Left forelimb (tissue), 1 donor: ENCODE measurements at regions not wholly inside any gene's neighbourhood (a gene's known extent, or its start where the extent isn't known, plus 50 kb on each side); places are given as distances from the start of the nearest gene placed in this dataset.

Source experiments
- DNase-seq: peaks from one replicate; pipeline ENCODE4 v3.0.0-alpha.2; 2018; ENCODE audit warnings: low spot score

DNA sequence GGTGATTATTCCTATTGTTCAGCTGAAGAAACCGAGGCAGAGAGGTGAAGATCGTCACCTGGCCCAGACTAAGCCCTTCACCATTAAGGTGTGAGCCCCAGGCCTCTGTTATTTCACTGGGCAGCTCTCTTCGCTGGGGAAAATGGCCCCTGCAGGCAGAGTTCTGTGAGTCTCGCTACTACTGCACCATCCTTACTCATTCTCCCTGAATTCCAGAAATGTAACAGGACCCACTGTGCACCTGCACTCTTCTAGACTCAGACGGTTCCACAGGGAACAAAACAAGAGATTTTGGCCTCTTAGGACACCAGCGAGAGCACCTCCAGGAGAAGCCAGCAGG is 147.7 kb upstream of the GLI2 start:
- DNase-seq, result no peak

DNA sequence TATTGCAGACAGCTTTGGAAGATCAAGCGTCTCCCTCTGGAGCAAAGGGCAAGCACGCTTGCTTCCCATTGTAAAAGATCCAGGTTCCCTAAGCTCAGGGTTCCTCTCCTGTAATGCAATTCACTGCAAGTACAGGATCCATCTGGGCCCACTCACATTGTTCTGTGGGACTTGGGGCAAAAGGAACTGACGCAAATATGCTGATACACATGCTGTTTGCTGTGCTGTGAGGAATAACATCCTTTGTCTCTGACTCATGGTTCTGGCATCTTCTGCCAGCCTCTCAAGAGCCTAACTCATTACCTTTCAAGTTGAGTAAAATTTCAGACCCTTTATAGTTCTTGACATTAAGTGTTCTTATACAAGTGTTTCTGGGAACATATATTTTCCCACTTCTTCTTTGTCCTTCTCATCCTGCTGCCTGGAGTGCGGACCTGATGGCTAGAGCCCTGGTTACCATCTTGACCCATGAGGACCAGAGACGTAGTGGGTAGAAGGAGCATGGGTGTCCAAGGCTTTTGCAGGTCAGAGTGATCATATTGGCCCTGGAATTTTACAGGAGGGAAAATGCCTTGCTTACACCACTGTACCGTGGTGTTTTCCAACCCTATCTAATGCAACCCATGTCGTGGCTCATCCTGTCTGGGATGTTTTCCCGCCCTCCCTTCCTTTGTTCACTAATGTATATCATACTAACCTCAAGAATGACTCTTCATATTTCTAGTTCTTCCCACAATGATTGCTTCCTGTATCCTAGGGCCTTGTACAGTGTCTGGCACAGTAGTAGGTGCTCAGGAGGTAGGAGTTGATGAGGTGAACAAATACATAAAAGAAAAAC is 145.7 kb upstream of the GLI2 start:
- no peak for DNase-seq

DNA sequence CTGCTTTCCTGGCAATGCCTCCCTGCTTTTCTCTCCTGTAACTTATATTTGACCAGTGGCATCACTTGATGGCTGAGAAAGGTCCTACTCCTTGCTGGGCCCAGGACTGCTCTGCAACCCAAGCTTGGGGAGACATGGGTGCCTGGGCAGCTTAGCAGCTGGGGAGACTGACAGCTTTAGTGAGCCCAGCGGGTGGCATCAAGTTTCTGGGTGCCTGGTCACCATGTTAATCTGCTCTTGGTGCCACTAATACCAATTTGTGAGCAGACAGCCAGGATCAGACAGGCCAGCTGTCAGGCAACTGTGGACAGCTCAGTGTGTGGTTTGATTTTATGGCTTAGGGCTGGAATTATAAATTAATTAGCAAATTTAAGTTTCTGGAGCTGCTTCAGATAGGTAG is 144.8 kb upstream of the GLI2 start:
- no peak for DNase-seq

DNA sequence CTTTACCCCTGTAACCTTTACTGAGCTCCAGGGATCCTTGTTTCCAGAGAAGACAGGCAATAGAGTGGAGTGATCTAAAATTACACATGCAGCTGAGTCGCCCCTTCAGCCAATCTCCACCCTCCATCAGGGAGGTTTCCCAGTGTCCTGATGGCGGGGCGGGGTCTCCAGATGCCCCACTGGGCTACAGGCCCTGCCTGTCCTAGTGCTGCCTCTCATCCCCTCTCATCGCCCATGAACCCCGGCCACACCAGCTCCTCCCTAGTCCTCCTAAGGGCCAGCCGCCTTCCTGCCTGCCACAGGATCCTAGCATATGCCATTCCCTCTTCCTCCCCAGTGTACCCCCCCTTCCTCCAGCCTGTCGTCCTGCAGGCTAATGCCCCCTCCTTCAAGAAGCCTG is 144.1 kb upstream of the GLI2 start:
- DNase-seq, result no peak

DNA sequence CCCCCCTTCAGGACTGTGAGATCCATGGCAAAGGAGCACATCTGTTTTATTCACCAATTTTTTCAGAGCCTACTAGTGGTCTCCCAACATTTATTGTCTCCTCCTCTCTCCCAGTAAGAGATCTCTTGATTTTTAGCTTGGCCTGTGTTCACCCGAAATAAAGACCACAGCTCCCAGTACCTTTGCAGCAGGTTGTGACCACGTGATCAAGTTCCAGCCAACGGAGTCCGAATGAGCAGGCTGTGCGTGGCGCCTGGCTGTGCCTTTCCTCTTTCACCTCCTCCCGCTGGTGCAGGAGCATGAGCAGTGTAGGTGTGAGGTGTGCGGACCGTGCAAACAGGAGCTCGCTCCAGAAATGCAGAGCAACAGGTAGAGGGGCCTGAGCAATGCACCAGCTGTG is 143.6 kb upstream of the GLI2 start:
- no peak for DNase-seq

DNA sequence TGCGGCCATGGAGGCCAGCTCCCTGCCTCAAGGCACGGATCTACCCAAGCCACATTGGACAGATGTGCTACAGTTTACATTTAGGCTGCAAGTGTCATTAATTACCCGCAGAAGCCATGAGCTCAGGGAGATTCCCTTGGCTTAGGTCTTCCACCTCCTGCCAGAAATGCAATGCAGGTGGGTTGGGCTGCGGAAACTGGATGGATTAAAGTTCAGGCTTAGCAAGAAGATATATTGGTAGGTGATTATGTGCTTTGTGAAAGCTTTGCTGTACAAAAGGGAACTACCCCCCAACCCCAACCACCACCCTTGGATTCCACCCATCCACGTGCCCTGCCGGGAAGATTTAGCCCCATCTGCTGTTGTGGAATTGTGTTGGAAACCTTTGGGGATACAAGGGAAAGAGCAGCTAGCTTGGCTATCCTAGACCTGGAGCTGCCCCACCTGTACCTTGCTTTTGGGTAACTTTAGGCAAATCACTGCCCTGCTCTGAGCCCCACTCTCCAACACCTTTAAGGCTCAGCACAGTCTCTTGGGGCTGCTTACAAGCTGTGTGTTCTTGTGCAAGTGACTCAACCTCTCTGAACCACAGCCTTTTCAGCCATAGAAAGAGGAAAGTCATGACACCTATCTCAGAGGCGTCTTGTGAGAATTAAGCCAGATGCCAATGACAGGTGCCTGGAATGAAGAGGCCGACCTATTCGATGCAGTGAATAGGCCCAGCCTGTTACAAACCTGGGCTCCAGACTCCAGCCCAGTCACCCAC is 141.6 kb upstream of the GLI2 start:
- DNase-seq, result no peak

DNA sequence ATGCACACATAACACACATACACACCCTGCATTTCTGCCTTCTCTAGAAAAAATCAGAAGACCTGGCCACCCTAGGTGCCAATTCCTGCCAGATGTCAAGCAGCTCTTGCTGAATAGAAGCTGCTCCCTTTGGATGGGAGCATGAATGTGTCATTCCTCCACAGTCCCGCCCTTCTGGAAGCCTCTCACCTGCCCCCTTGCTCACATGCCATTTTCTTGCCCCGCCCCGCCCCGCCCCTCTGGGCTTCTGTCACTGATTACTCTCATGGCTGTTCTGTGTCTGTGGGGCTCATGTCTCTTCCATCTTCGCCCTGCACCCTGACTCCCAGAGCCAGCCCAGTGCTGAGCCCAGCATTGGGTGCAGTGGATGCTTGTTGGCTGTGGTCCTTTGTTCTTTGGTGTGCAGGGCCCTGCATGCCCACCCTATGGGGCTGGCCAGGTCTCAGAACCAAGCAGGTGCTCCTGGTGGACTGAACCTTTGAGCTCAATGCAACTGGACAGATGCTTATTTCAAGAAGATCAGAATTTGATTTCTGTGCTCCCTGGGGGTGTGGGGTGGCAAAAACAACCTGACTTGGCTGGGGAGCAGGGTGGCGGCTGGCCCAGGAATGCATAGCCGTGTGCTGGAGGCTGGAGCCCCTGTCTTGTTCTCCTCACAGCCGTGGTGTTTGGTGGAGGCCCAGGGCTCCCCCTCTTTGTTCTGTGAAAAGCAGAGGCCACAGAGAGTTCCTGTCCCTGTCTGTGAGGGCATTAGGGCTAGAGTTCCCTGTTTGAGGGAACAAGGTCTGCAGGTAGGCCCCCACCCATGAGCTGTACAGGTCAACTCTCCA is 140.6 kb upstream of the GLI2 start:
- DNase-seq, result no peak

DNA sequence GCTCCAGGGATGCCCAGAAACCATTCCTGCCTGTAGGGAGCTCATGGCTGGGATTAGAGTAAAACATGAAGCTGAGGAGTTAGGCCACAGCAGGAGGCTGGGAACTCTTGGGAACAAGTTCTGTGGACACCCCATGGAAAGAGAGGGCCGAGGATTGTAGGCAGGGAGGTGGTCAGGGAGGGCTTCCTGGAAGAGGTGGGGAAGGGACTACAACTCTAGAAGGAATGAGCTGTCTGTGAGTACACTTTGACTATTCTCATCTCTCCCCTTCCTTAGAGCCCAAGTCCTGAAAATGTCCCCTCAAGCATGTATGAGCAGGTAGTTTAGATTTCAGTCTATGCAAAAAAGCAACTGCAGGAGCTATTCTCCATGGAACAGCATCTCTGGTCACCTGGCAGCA is 139.9 kb upstream of the GLI2 start:
- DNase-seq, result no peak

DNA sequence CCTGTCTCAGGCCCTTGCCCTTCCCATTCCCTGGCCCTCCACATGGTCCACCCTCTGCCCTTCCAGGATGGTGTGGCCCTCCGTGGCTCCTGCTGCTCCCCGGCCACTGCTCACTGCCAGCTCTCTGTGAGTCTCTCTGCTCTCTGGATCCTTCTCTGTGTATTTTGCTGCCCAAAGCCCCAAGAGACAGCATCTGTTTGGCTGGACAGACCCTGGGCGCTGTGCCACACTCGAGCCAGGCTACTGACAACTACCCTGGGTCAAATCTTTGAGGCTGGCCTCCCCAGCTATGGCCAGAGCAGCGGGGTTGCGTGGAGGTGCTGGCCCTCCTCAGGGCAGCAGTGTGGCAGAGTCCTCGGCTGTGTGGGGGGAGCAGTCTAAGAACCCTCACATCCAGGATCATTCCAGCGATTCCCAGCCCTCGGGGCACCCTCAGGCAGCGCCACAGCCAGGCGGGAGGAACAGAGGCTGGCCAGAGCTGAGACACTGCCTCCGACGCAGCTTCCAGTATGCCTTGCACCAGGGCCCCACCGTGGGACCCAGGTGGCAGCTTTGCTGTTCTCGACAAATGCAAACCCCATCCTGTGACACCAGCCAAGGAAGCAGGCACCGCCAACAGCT is 139.4 kb upstream of the GLI2 start:
- DNase-seq, result no peak

DNA sequence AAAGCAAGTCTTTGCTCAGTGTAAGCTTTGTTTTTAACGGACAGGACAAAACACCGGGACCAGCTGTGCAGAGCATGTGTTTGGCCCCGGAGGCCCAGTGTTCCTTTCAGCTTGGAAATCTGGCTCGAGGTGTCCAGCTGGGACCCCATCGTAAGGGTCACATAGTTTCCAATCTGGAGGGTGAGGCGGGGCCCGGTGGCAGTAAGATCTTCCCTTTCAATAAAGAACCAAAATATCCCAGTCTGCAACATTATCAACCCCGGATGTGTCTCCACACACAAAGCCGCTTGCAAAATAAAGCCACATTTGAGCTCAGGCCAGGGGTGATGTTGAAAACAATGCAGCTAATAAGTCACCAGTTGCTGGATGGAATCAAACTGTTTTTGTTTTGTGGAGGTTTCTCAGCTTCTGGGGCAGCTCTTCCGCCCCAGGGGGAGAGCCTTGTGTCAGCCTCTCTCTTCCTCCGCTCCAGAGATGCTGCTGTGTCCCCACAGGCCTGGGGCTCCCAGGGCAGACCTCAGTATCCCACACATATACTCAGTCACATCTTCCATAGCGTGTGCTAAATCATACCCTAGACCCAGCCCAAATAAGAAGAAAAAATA is 138.6 kb upstream of the GLI2 start:
- no peak for DNase-seq

DNA sequence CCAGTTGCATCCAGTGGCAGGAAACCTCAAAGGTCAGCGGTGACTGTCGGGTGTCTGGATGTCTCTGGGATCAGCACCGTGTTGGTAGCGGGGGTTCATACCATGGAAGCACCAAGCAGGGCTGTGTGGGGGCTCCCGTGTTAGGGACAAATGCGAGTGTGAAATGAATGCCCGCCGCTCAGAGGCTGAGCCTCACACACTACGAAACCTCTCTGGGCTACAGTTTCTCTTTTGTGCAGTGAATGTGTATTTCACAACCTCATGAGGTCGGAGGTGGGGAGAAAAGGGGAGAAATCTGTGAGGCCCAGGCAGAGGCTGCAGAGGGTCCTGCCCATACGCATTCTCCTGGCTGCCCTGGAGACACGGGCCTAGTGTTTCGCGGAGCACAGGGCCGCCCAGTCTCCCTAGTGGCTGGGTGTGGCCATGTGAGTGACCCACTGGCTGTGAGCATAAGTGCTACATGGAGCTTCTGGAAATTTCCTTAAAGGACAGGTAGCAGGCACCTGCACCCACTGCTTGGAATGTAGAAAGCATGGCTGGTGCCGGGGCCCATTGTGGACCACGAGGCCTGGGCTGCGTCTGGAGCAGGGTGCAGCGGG is 138.0 kb upstream of the GLI2 start:
- DNase-seq, result no peak

DNA sequence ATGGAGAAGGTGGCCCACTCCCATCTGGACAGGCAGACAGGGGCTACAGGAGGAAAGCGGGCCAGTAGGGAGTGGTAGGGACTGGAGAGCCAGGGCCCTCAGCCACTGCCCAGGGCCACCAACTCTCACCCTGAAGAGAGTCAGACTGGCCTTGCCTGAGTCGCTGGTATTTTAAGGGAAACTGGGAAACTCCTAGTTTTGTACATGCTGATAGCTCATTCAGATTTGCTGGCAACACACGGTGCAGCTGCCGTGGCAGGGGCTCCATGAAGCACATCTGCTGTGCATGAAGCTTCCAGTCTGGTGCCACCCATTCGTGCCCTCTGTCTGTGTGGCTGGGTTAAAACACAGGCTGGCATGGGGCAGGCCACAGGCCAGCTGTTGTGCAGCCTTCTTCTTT is 137.3 kb upstream of the GLI2 start:
- DNase-seq, result no peak

DNA sequence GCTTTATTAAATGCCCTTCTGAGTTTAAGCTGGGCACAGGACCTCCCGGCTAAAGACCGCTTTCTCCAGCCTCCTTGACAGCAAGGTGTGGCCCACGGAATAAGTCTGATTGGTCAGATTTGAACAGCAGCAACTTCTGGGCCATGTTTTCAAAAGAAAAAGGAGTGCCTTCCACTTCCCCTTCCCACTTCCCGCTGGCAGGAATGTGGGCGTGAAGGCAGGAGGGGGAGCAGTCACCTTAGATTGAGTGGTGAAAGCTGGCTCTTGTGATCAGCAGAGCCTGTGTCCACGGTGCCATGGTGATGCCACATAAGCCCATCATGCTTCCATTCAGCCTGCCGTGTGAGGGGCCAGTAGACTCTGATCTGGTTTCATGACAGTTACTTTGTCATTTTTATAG is 136.6 kb upstream of the GLI2 start:
- no peak for DNase-seq

DNA sequence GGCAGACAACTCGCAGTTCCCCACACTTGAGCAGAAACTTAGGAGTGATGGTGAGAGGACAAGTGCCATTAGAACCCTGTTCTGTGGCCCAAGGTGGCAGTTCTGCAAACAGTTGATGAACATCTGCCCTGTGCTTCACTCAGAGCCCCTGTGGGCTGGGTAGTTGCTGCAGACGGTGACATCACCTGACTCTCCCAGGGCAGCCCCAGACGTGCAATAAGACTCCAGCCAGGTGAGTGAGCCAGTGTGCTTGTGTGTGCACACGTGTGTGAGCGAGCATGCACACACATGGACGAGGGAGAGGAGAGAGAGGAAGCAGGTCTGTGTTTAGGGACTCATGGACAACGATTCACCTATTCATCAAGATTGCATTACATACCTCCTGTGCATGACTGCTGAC is 136.0 kb upstream of the GLI2 start:
- DNase-seq, result no peak

DNA sequence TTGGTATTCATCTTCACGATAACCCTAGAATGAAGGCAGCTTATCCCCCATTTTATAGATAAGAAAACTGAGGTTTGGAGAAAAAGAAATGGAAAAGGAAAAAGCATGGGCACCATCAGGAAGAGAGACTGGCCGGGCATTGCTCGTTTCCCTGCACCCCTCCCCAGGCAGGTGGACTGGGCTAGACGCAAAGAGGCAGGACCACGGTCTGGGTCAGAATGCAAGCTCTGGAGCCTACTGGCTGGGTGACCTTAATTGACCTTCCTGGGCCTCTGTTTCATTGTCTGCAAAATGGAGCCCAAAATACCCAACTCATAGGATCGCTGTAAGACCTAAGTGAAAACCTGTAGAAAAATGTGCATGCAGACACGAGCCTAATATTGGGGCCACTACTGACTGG is 135.3 kb upstream of the GLI2 start:
- DNase-seq, result no peak

DNA sequence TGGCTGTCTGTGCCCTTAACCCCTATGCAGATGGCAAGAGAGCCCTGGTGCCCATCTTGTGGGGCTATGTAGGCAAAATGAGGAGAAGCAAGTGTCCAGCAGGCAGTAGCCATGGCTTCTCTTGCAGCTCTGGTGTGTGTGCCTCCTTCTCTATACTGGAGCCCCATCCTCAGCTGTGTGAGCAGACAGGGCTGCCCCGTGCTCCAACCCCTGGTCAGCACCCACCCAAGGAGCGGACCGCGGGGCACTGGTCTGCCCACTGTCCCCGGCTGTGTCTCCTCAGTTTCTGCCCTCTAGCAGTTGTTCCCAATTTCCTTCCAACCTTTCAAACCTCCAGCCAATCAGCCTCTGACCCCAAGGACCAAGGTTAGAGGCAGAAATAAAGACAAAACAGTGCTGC is 134.9 kb upstream of the GLI2 start:
- DNase-seq, result no peak

DNA sequence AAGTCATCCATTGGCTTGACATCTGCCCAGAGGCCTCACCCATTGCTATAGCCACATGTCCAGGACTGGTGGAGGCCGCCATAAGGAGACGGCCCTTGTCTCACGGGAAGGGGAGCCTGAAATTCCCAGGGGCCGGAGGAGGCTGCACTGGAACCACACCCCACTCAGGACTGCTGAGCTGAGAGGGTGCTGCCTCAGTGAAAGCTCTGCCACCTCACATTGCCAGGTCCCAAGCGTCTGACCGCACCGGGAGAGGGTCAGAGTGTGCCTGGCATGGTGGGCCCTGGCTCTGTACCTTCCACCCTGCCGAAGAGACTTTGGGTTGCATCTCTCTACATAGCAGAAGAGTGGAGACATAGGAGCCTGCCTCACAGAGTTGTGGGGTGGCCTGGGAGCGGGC is 134.1 kb upstream of the GLI2 start:
- no peak for DNase-seq

DNA sequence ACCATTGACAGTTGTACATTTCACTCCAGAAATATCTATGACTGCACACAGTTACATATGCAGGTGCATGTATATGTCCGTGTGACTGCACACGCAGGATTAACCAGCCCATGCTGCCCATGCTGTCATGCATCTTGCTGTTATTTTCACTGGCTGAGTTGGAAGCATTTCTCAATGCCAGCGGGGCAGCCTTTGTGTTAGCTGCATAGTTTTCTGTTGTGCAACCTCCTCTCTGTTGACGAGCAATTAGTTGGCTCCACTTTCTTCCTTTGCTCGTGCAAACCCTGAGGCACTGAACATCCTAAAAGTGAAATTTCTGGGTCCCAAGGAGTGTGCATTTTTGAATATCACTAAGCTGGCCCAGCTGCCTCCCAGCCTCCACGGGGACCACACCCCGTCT is 133.4 kb upstream of the GLI2 start:
- no peak for DNase-seq

DNA sequence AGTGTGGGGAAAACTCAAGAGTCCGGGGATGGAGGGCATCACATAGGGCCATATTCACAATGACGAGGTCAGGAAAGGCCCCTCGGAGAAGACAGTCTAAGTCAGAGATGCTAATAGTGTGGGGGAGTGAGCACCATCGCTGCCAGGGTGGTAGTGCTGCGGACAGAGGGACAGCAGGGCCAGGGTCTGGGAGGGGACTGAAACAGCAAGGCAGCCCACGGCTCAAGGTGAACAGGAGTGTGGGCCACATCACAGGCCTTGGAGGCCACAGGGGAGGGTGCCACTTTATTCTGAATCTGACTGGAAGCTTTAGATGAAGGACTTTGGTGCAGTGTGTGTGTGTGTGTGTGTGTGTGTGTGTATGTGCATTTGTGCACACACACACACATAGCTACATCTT is 130.9 kb upstream of the GLI2 start:
- no peak for DNase-seq

DNA sequence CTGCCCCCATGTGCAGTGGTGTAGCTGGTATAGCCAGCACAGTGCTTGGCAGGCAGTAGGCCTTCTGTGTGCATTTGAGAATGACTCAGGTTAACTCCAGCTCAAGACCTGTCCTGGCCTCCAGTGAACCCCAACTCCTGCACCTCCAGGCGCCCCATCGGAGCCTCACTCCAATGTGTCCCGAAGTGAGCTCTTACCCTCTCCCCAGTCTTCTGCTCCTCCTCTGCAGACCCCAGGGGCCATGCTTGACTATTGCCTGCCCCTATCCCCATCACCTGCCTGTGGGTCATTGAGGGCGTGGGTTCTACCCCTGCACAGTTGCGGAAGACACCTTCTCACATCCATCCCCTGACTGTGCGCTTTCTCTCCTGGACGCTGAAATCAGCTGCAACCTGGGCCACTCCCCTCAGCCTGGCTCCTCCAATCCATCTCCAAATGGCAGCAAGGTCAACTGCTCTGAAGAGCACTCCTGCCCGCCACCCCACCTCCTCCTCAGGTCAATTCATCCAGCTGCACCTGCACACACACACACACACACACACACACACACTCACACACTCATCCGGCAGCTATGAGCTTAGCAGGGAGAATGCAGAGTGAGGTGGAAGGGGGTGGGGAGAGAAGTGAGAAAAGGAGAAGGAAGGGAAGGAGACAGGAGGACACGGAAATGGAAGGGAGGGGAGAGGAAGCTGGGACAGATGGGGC is 130.3 kb upstream of the GLI2 start:
- no peak for DNase-seq

DNA sequence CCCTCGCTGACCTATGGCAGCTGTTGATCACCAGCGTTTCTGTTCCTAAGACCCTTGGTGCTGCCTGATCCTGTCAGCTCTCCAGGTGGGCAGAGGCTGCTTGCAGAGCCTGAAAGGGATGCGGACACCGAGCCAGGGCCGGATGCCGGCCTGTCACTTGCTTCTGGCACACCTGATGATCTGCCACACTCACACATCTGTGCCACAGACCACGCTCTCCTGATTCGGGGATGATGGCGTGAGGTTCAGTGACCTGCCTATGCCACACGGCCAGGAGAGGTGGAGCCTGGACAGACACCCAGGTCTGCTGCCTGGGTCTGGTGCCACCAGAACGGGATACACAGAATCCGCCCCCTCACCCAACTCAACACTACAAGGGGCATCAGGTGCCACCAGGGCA is 129.4 kb upstream of the GLI2 start:
- DNase-seq, result no peak
